NK-92 (cell line): ENCODE measurements at regions not wholly inside any gene's neighbourhood (a gene's known extent, or its start where the extent isn't known, plus 50 kb on each side); places are given as distances from the start of the nearest gene placed in this dataset.

Source experiments
- DNase-seq: peaks from one replicate; lab custom pipeline; 2025; ENCODE audit not compliant: unreplicated experiment; lab: John Stamatoyannopoulos, UW

- DNase-seq, result no peak
These were observed 273.9 kb upstream of the ZMIZ1 start for GRCh38 chr10:78794736-78795455.

- no peak for DNase-seq
These were observed 269.6 kb upstream of the ZMIZ1 start for GRCh38 chr10:78798976-78799730.

GRCh38 chr10:78800006-78800405 lies 268.8 kb upstream of the ZMIZ1 start:
- DNase-seq, result no peak

GRCh38 chr10:78800535-78801320 lies 268.0 kb upstream of the ZMIZ1 start:
- DNase-seq, result no peak

GRCh38 chr10:78802431-78802830 lies 266.3 kb upstream of the ZMIZ1 start:
- DNase-seq, result no peak

GRCh38 chr10:78802866-78803265 lies 265.9 kb upstream of the ZMIZ1 start:
- no peak for DNase-seq

GRCh38 chr10:78803710-78804109 lies 265.1 kb upstream of the ZMIZ1 start:
- no peak for DNase-seq

- DNase-seq, result no peak
These were observed 264.2 kb upstream of the ZMIZ1 start for GRCh38 chr10:78804411-78805032.

- DNase-seq, result no peak
These were observed 263.6 kb upstream of the ZMIZ1 start for GRCh38 chr10:78805176-78805575.

- DNase-seq, result no peak
These were observed 262.0 kb upstream of the ZMIZ1 start for GRCh38 chr10:78806681-78807221.

GRCh38 chr10:78807504-78808203 lies 261.1 kb upstream of the ZMIZ1 start:
- DNase-seq, result no peak

GRCh38 chr10:78808286-78808685 lies 260.5 kb upstream of the ZMIZ1 start:
- DNase-seq, result no peak

- DNase-seq, result no peak
These were observed 259.9 kb upstream of the ZMIZ1 start for GRCh38 chr10:78808736-78809367.

- no peak for DNase-seq
These were observed 257.6 kb upstream of the ZMIZ1 start for GRCh38 chr10:78811174-78811573.

- DNase-seq, result no peak
These were observed 256.0 kb upstream of the ZMIZ1 start for GRCh38 chr10:78812571-78813318.

GRCh38 chr10:78813526-78813925 lies 255.2 kb upstream of the ZMIZ1 start:
- DNase-seq, result no peak

GRCh38 chr10:78813998-78814399 lies 254.8 kb upstream of the ZMIZ1 start:
- DNase-seq, result no peak

GRCh38 chr10:78814407-78814806 lies 254.4 kb upstream of the ZMIZ1 start:
- no peak for DNase-seq

- DNase-seq, result no peak
These were observed 252.9 kb upstream of the ZMIZ1 start for GRCh38 chr10:78815702-78816334.
